ENCODE measurements at regions not wholly inside any gene's neighbourhood (a gene's known extent, or its start where the extent isn't known, plus 50 kb on each side); places are given as distances from the start of the nearest gene placed in this dataset.

DNA sequence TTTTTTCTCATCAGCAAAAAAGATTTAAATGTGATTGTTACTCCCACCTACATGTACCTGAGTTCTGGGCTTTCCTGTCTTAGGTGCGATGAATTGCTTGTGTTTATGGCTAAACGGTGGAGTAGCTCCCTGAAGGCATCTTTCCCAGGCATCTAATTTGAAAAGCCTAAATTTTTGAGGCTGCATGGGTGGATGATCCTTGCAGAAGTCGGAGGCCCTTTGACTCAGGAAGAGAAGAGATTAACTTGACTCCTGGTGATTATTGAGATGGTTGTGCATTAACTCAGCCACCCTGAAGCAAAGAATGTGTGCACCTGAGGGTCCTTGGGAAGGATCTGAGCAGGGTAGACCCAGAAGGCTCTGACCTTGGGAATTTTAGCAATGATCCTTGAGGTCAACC is 155.6 kb upstream of the SEMA3C start:
- Histone ChIP-seq H3K9me3 (ENCODE audit: control insufficient read depth in 1 of 2, insufficient read depth in 1 of 2, low read length in 2 of 2) (peaks cover 0 to 35% of the 10 kb centered on the region in 2 experiments), H3K4me1 (ENCODE audit: insufficient read depth, low read length) (no peaks in the 10 kb centered on the region), H3K27ac (ENCODE audit: low read depth in 1 of 2, low read length in 2 of 2) (no peak overlapping the region), H3K36me3 (ENCODE audit: insufficient read depth, low read length) (no peaks in the 10 kb centered on the region), H3K4me3 (ENCODE audit: low read length) (no peak overlapping the region), H3K27me3 (ENCODE audit: control insufficient read depth in 1 of 2, insufficient read depth in 2 of 2, low read length in 2 of 2) (no peaks in the 10 kb centered on the region)
- no peaks in the 10 kb centered on the region for H3K36me3 Mint-ChIP-seq (ENCODE audit: low read depth)
- peaks cover 11% of the 10 kb centered on the region for H3K9me3 Mint-ChIP-seq
- TF ChIP-seq, protein P1, sequence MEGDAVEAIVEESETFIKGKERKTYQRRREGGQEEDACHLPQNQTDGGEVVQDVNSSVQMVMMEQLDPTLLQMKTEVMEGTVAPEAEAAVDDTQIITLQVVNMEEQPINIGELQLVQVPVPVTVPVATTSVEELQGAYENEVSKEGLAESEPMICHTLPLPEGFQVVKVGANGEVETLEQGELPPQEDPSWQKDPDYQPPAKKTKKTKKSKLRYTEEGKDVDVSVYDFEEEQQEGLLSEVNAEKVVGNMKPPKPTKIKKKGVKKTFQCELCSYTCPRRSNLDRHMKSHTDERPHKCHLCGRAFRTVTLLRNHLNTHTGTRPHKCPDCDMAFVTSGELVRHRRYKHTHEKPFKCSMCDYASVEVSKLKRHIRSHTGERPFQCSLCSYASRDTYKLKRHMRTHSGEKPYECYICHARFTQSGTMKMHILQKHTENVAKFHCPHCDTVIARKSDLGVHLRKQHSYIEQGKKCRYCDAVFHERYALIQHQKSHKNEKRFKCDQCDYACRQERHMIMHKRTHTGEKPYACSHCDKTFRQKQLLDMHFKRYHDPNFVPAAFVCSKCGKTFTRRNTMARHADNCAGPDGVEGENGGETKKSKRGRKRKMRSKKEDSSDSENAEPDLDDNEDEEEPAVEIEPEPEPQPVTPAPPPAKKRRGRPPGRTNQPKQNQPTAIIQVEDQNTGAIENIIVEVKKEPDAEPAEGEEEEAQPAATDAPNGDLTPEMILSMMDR (IDR thresholded peaks at IDR 0.05), result no peak
- no peak for ATAC-seq (ENCODE audit: poor library complexity)
- no peaks in the 10 kb centered on the region for H3K4me1 Mint-ChIP-seq (ENCODE audit: low read depth)
- H3K27me3 Mint-ChIP-seq, result no peaks in the 10 kb centered on the region
- H3K27ac Mint-ChIP-seq, result no peak overlapping the region
- H3K4me3 Mint-ChIP-seq, result no peak overlapping the region
- no peak for DNase-seq
- CTCF ChIA-PET, result no interaction called here
- POLR2A ChIA-PET, result no interaction called here
- intact Hi-C loops (cut with DNase I, micrococcal nuclease), result no loop called here

DNA sequence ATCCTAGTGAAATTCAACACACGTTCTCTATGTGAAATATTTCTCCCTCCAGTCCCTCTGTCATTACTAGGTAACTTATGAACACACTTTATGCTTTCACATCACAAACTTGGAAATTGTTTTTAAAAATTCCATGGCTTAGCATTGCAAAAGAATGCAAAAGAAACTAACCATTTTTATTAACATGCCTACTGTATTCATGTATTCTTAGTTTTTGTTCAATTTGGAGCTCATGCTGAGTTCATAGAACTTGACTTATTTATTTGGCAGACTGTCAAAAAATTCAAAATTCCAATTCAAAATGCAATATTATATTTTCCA is 155.0 kb upstream of the SEMA3C start:
- peaks cover 0 to 35% of the 10 kb centered on the region in 2 experiments for H3K9me3 ChIP-seq (ENCODE audit: control insufficient read depth in 1 of 2, insufficient read depth in 1 of 2, low read length in 2 of 2)
- ATAC-seq (ENCODE audit: poor library complexity), result no peak
- TF ChIP-seq, protein P1 (IDR thresholded peaks at IDR 0.05), result no peak
- no peak overlapping the region for H3K4me3 Mint-ChIP-seq
- no peaks in the 10 kb centered on the region for H3K4me1 Mint-ChIP-seq (ENCODE audit: low read depth)
- H3K9me3 Mint-ChIP-seq, result peaks cover 11% of the 10 kb centered on the region
- H3K4me3 ChIP-seq (ENCODE audit: low read length), result no peak overlapping the region
- no peak overlapping the region for H3K27ac ChIP-seq (ENCODE audit: low read depth in 1 of 2, low read length in 2 of 2)
- POLR2A ChIA-PET, result no interaction called here
- no peaks in the 10 kb centered on the region for H3K36me3 Mint-ChIP-seq (ENCODE audit: low read depth)
- no peaks in the 10 kb centered on the region for H3K27me3 Mint-ChIP-seq
- DNase-seq, result no peak
- CTCF ChIA-PET, result no interaction called here
- intact Hi-C loops (cut with DNase I, micrococcal nuclease), result no loop called here
- H3K27me3 ChIP-seq (ENCODE audit: control insufficient read depth in 1 of 2, insufficient read depth in 2 of 2, low read length in 2 of 2), result no peaks in the 10 kb centered on the region
- H3K36me3 ChIP-seq (ENCODE audit: insufficient read depth, low read length), result no peaks in the 10 kb centered on the region
- H3K27ac Mint-ChIP-seq, result no peak overlapping the region
- H3K4me1 ChIP-seq (ENCODE audit: insufficient read depth, low read length), result no peaks in the 10 kb centered on the region

DNA sequence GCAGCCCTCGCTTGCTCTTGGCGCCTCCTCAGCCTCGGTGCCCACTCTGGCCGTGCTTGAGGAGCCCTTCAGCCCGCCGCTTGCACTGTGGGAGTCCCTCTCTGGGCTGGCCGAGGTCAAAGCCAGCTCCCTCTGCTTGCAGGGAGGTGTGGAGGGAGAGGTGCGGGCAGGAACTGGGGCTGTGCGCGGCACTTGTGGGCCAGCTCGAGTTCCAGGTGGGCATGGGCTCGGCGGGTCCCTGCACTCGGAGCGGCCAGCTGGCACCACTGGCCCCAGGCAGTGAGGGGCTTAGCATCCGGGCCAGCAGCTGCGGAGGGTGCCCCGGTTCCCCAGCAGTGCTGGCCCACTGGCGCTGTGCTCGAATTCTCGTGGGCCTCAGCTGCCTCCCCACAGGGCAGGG is 152.1 kb upstream of the SEMA3C start:
- Histone ChIP-seq H3K27ac (ENCODE audit: low read depth in 1 of 2, low read length in 2 of 2) (no peak overlapping the region), H3K36me3 (ENCODE audit: insufficient read depth, low read length) (no peaks in the 10 kb centered on the region), H3K27me3 (ENCODE audit: control insufficient read depth in 1 of 2, insufficient read depth in 2 of 2, low read length in 2 of 2) (no peaks in the 10 kb centered on the region), H3K4me3 (ENCODE audit: low read length) (no peak overlapping the region), H3K9me3 (ENCODE audit: control insufficient read depth in 1 of 2, insufficient read depth in 1 of 2, low read length in 2 of 2) (peaks cover 0 to 26% of the 10 kb centered on the region in 2 experiments), H3K4me1 (ENCODE audit: insufficient read depth, low read length) (no peaks in the 10 kb centered on the region)
- ChIA-PET CTCF (interaction anchor here (0.6 kb wide), 1 partner anchor 26 kb away, joined by 3 read pairs; no protein-coding TSS in a partner anchor), POLR2A (no interaction called here)
- Mint-ChIP-seq H3K4me3 (no peak overlapping the region), H3K4me1 (ENCODE audit: low read depth) (no peaks in the 10 kb centered on the region), H3K27ac (no peak overlapping the region), H3K9me3 (peaks cover 6% of the 10 kb centered on the region), H3K36me3 (ENCODE audit: low read depth) (no peaks in the 10 kb centered on the region), H3K27me3 (no peaks in the 10 kb centered on the region)
- intact Hi-C loops (cut with DNase I, micrococcal nuclease), result no loop called here
- TF ChIP-seq, protein P1 (IDR thresholded peaks at IDR 0.05), result no peak
- DNase-seq (no peak), ATAC-seq (ENCODE audit: poor library complexity) (no peak)
